NCI-H2107 treated with DMSO at 0.1 percent for 48 hours (cell line): ENCODE measurements at regions not wholly inside any gene's neighbourhood (a gene's known extent, or its start where the extent isn't known, plus 50 kb on each side); places are given as distances from the start of the nearest gene placed in this dataset.

Experiments
- DNase-seq: peaks from one replicate; lab custom pipeline; 2025; ENCODE audit not compliant: unreplicated experiment; lab: John Stamatoyannopoulos, UW

- peak; percentile 4 for DNase-seq
Observed at GRCh38 chr11:122246874-122247273, 130.9 kb upstream of the BLID start.

- DNase-seq: no peak
Observed at GRCh38 chr11:122242731-122243130, 126.7 kb upstream of the BLID start.

GRCh38 chr11:122241566-122241965, 125.6 kb upstream of the BLID start:
- DNase-seq: no peak

GRCh38 chr11:122240638-122241037, 124.6 kb upstream of the BLID start:
- no peak for DNase-seq

DNA sequence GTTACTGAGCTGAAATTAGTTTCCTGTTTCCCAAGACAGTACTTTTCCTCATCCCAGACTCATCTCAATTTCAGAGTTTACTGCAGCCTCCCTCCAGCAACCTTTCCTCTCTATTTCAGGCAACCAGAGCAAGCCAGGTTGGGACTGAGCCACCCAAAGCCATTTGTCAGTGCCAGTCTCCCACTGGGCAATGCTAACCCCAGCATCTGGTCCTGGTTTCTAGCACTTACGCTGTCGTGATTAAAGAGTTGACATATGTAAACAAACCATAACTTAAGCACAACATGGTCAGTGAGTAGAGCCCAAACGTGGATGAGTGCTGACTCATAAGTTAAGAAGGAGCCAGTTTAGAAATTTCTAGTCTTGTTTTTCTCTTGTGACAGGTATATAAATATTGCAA, 119.6 kb upstream of the BLID start:
- no peak for DNase-seq

DNA sequence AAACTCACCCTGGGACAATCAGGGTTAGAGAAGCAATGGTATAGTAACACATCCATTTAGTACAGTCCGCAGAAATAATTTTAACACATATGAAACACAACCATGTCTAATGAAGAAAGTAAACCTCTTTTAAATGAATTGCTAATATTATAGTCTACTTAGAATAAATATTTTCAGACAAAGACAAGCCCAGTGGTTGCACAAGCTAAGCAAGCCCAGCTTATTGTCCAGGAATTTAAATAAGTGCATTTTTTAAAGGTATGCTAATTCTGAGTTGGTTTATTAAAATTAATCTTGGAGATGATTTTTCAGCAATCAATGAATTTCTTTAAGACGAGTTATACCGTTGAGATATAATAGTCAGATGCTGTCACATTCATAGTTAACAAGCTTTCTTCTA, 118.8 kb upstream of the BLID start:
- DNase-seq: no peak

- DNase-seq: no peak
Observed at GRCh38 chr11:122234257-122234656, 118.2 kb upstream of the BLID start.

DNA sequence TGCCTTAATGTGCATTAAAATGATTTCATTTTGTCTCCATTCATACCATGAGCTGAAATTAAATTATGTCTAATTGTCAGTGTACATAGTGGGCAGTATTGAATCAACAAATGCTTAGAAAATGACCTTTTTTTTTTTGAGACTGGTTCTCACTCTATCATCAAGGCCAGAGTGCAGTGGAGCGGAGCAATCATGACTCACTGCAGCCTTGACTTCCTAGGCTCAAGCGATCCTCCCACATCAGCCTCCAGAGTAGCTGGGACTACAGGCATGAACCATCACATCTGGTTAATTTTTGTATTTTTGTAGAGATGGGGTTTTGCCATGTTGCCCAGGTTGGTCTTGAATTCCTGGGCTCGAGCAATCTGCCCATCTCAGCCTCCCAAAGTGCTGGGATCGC, 117.0 kb upstream of the BLID start:
- DNase-seq: no peak

DNA sequence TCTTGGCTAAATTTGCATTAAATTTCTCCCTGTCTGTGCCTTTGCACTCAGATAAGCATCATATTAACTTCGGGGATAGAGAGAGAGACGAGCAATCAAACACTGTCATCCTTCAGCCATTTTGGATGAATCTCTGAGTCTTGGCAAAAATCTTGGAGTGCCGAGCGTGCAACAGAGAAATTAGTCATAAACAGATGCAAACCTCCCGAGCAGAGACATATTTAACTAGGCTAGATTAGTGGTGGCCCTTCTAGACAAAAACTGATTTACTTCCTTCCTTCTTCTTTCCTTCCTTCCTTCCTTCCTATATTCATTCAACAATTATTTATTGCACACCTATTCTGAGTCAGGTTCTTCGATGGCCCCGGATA, 114.4 kb upstream of the BLID start:
- DNase-seq: no peak

- DNase-seq: peak; percentile 47
Observed at GRCh38 chr11:122229481-122230384, 113.7 kb upstream of the BLID start.

GRCh38 chr11:122229078-122229477, 113.1 kb upstream of the BLID start:
- DNase-seq: no peak

DNA sequence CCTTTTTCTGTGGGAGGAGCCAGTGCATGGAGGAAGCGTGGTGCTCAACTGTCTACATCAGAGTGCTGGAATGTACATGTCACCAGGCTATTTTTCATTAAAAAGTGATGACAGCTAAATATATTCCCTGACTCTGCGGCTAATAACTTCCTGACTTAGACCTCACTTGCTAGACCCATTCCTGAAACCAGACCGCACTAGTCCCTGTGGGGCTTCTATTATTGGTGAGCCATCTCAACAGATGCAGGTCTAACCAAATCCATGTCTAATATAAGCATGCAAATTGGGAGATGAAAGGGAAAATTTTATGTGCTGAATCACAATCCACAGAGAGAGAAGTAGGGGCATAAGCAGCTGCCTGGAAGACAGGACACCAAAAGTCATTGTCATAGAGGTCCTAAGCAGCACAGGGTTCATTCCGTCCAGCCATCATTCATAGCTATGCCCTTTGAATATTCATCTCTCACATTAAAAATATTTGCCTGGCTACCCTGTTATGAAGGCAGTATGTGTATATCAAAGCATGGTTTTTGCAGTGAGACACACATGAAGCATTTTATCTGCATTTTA, 110.9 kb upstream of the BLID start:
- no peak for DNase-seq

- DNase-seq: no peak
Observed at GRCh38 chr11:122224867-122225266, 108.9 kb upstream of the BLID start.

DNA sequence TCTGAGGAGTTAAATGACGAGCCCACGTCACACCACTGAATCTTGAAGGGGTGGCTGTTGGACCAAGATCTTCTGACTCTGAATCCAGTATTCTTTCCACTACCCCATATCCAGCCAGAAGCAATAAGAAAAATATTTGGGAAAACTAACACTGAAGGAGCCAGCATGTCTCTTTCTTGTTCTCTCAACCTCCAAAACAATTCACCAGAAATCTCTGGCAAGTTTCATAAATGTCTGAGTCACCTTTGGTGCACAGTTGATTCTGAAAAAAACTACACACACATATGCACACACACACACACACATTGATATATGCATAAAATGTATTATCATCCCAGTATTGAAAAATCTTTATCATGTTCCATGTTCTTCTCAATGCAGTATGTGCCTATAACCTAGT, 104.3 kb upstream of the BLID start:
- DNase-seq: no peak

GRCh38 chr11:122219791-122220190, 103.8 kb upstream of the BLID start:
- DNase-seq: no peak

DNA sequence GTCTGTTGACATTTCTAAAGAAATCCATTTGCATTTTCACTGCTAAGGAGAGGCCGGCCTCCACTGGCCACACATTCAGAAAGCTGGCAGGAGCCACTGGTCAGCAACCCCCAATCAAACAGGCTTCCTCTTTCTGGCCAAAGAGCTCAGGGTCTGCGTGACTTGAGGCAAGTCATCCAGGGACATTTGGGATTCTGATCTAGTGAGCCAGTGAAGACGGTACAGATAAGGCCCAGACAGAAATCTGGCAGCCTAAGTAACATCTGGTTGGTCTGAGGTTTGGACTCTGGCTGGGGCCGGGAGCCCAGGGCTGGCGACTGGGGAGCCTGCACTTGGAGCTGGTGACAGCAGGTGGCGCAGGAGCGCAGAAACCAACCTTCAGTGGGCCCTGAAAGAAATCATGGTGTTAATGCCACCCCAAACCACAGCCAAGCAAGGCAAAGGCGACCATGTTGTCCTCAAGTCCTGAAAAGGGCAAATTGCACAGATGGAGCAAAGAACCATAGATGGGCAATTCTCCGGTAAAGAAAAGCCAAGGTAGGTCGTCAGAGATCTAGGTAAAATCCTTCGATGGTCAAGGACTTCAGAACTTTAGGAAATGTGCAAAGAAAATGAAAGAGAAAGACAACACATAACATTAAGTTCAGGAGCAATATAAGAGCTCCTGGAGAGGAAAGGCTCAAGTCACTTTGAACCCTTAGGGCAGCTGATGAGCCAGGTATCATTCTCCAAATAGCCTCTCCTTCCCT, 99.4 kb upstream of the BLID start:
- no peak for DNase-seq

- DNase-seq: no peak
Observed at GRCh38 chr11:122214567-122214966, 98.6 kb upstream of the BLID start.

DNA sequence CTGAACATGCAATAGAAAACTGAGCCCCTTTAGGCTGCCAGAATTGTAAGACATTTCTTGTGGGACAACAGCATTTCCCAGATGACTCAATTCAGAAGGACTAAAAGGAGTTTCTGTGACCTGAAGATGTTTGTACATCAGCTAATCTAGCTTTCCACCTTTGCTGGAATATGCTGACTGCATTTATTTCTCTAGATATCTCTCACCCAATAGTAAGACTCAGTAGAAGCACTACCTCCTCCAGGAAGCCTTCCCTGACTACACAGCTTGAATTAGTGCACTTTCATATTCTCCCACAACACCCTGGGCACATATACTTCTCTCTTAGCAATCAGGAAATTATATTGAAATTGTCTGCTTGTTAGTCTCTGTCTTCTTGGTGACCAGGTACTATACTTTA, 98.1 kb upstream of the BLID start:
- no peak for DNase-seq

DNA sequence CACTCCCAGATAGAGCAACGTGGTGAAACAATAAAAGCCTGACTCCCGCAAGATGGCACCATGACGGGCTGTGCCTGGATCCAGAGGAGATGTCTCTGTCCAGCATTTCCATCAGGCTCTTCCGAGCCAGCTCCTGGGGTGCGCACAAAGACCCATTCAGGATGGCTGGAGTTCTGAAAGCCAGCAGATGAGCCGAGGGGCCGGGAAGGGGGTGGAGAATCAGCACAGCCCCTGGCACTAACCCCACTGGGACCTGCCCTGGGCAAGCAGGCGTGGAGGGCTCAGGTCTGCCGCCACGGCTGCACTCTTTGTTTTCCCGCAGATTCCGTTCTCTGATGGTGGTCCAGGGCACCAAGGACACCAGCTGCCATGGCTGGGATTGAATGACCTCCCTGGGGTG, 97.2 kb upstream of the BLID start:
- no peak for DNase-seq

- no peak for DNase-seq
Observed at GRCh38 chr11:122210367-122210997, 94.5 kb upstream of the BLID start.

DNA sequence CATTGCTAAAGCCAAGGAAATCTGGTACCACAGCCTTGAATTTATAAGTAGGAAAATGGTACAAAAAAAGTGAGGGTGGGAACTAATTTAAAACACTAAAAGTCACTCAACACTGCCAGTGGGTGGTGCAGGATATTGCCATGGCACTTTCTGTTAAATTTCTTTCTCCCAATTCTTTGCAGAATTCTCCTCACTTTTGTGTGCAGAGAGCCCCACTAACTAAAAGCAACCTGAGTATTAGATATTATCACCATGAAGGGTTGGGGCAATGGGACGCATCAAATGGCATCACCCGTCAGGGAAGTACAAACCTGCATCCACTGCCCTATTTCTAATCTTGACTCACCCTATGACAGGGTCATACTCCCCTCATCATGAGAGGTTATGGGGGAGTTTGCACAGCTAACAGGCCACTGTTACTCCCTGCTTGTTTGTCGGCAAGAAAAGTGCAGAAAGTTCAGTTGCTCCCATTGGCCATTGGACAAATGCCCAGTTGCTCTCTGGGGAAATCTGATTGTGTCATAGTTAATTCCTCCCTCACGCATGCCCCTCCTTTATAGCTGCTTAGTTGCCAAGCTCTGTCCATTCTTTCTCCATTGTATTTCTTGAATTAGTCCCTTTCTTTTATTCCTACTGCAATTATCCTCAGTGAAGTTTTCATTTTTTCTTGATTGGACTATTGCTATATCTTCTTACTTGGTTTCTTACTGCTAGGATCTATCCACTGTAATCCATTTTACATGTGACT, 93.8 kb upstream of the BLID start:
- no peak for DNase-seq
